HG03354 (cell line): ENCODE measurements at regions not wholly inside any gene's neighbourhood (a gene's known extent, or its start where the extent isn't known, plus 50 kb on each side); places are given as distances from the start of the nearest gene placed in this dataset.

Experiments used
- ATAC-seq: cut with Tn5 transposase; IDR thresholded peaks from one replicate; pipeline ENCODE4 v1.9.1; 2021; ENCODE audit warnings: mild to moderate bottlenecking; ENCODE audit not compliant: unreplicated experiment, poor library complexity, severe bottlenecking

GRCh38 chr22:48451891-48452290 is 1375.8 kb downstream of the BRD1 start:
- ATAC-seq: no peak

- no peak for ATAC-seq
These were observed 1377.4 kb downstream of the BRD1 start for GRCh38 chr22:48450188-48450825.

GRCh38 chr22:48449466-48450187 is 1378.0 kb downstream of the BRD1 start:
- no peak for ATAC-seq

GRCh38 chr22:48448821-48449220 is 1378.9 kb downstream of the BRD1 start:
- no peak for ATAC-seq

GRCh38 chr22:48445113-48445827 is 1382.4 kb downstream of the BRD1 start:
- ATAC-seq: no peak

GRCh38 chr22:48444320-48445112 is 1383.2 kb downstream of the BRD1 start:
- ATAC-seq: peak; percentile 70

GRCh38 chr22:48443680-48444079 is 1384.0 kb downstream of the BRD1 start:
- ATAC-seq: no peak

GRCh38 chr22:48442663-48443062 is 1385.0 kb downstream of the BRD1 start:
- no peak for ATAC-seq

- no peak for ATAC-seq
These were observed 1386.2 kb downstream of the BRD1 start for GRCh38 chr22:48441553-48441850.

GRCh38 chr22:48440673-48441552 is 1386.8 kb downstream of the BRD1 start:
- no peak for ATAC-seq

GRCh38 chr22:48440176-48440575 is 1387.5 kb downstream of the BRD1 start:
- no peak for ATAC-seq

- ATAC-seq: no peak
These were observed 1388.0 kb downstream of the BRD1 start for GRCh38 chr22:48439560-48440135.

GRCh38 chr22:48438800-48439559 is 1388.7 kb downstream of the BRD1 start:
- no peak for ATAC-seq

GRCh38 chr22:48438096-48438495 is 1389.6 kb downstream of the BRD1 start:
- no peak for ATAC-seq

- no peak for ATAC-seq
These were observed 1391.3 kb downstream of the BRD1 start for GRCh38 chr22:48436201-48436931.

- ATAC-seq: no peak
These were observed 1392.8 kb downstream of the BRD1 start for GRCh38 chr22:48434868-48435250.

GRCh38 chr22:48434156-48434867 is 1393.4 kb downstream of the BRD1 start:
- ATAC-seq: no peak
